BLaER1 (cell line): ENCODE measurements at regions not wholly inside any gene's neighbourhood (a gene's known extent, or its start where the extent isn't known, plus 50 kb on each side); places are given as distances from the start of the nearest gene placed in this dataset.

ENCODE experiments used
- H3K27ac ChIP-seq: shearing (Covaris generic); formaldehyde crosslinking; 2 replicates; pipeline ENCODE4 v1.8.1; 2022
- H3K27me3 ChIP-seq: shearing (Covaris generic); formaldehyde crosslinking; 2 replicates; pipeline ENCODE4 v1.8.1; 2022
- H3K36me3 ChIP-seq: shearing (Covaris generic); formaldehyde crosslinking; 2 replicates; pipeline ENCODE4 v1.8.1; 2022
- H3K4me1 ChIP-seq: shearing (Covaris generic); formaldehyde crosslinking; 2 replicates; pipeline ENCODE4 v1.8.1; 2022
- H3K4me2 ChIP-seq: shearing (Covaris generic); formaldehyde crosslinking; 2 replicates; pipeline ENCODE4 v1.8.1; 2022
- H3K4me3 ChIP-seq: shearing (Covaris generic); formaldehyde crosslinking; 2 replicates; pipeline ENCODE4 v1.8.1; 2022
- H3K9ac ChIP-seq: shearing (Covaris generic); formaldehyde crosslinking; 2 replicates; pipeline ENCODE4 v1.8.1; 2022
- H3K9me3 ChIP-seq: shearing (Covaris generic); formaldehyde crosslinking; 2 replicates; pipeline ENCODE4 v1.8.1; 2022
- H4K20me1 ChIP-seq: shearing (Covaris generic); formaldehyde crosslinking; 2 replicates; pipeline ENCODE4 v1.8.1; 2022
- Cebpa-rat ChIP-seq: shearing (Covaris generic); IDR thresholded peaks from 2 replicates; pipeline ENCODE4 v1.8.1; 2022

- no peaks in the 10 kb centered on the region for H3K36me3 ChIP-seq
- no peaks in the 10 kb centered on the region for H3K27me3 ChIP-seq
- no peaks in the 10 kb centered on the region for H3K4me1 ChIP-seq
- no peak overlapping the region for H3K4me2 ChIP-seq
- TF ChIP-seq Cebpa-rat, result no peak
- no peak overlapping the region for H3K9ac ChIP-seq
- no peak overlapping the region for H3K27ac ChIP-seq
- H3K9me3 ChIP-seq, result no peaks in the 10 kb centered on the region
- no peak overlapping the region for H3K4me3 ChIP-seq
- H4K20me1 ChIP-seq, result no peaks in the 10 kb centered on the region
These were observed 945.4 kb upstream of the GYPC start for GRCh38 chr2:125710561-125710960.

GRCh38 chr2:125711075-125711474, 944.9 kb upstream of the GYPC start:
- no peaks in the 10 kb centered on the region for H3K9me3 ChIP-seq
- no peak for TF ChIP-seq Cebpa-rat
- no peaks in the 10 kb centered on the region for H3K36me3 ChIP-seq
- no peaks in the 10 kb centered on the region for H3K4me1 ChIP-seq
- no peak overlapping the region for H3K4me2 ChIP-seq
- no peaks in the 10 kb centered on the region for H4K20me1 ChIP-seq
- no peak overlapping the region for H3K27ac ChIP-seq
- H3K4me3 ChIP-seq, result no peak overlapping the region
- H3K9ac ChIP-seq, result no peak overlapping the region
- no peaks in the 10 kb centered on the region for H3K27me3 ChIP-seq

GRCh38 chr2:125713533-125713932, 942.4 kb upstream of the GYPC start:
- no peaks in the 10 kb centered on the region for H4K20me1 ChIP-seq
- H3K4me1 ChIP-seq, result no peaks in the 10 kb centered on the region
- no peaks in the 10 kb centered on the region for H3K36me3 ChIP-seq
- H3K4me3 ChIP-seq, result no peak overlapping the region
- H3K4me2 ChIP-seq, result no peak overlapping the region
- no peak for TF ChIP-seq Cebpa-rat
- no peaks in the 10 kb centered on the region for H3K27me3 ChIP-seq
- H3K9me3 ChIP-seq, result no peaks in the 10 kb centered on the region
- H3K9ac ChIP-seq, result no peak overlapping the region
- no peak overlapping the region for H3K27ac ChIP-seq

GRCh38 chr2:125721072-125721721, 934.8 kb upstream of the GYPC start:
- Histone ChIP-seq H3K4me3 (no peak overlapping the region), H4K20me1 (no peaks in the 10 kb centered on the region), H3K27me3 (no peaks in the 10 kb centered on the region), H3K36me3 (no peaks in the 10 kb centered on the region), H3K9ac (no peak overlapping the region), H3K9me3 (no peaks in the 10 kb centered on the region), H3K4me1 (no peaks in the 10 kb centered on the region), H3K4me2 (no peak overlapping the region), H3K27ac (no peak overlapping the region)
- TF ChIP-seq Cebpa-rat, result no peak

- H3K4me3 ChIP-seq, result no peak overlapping the region
- no peak overlapping the region for H3K4me2 ChIP-seq
- H3K27ac ChIP-seq, result no peak overlapping the region
- no peaks in the 10 kb centered on the region for H4K20me1 ChIP-seq
- TF ChIP-seq Cebpa-rat, result no peak
- H3K9me3 ChIP-seq, result peaks cover 15% of the 10 kb centered on the region
- no peaks in the 10 kb centered on the region for H3K36me3 ChIP-seq
- H3K9ac ChIP-seq, result no peak overlapping the region
- no peaks in the 10 kb centered on the region for H3K27me3 ChIP-seq
- no peaks in the 10 kb centered on the region for H3K4me1 ChIP-seq
These were observed 925.0 kb upstream of the GYPC start for GRCh38 chr2:125730921-125731320.

GRCh38 chr2:125736306-125736705, 919.7 kb upstream of the GYPC start:
- Histone ChIP-seq H3K27me3 (no peaks in the 10 kb centered on the region), H4K20me1 (no peaks in the 10 kb centered on the region), H3K4me1 (no peaks in the 10 kb centered on the region), H3K9ac (no peak overlapping the region), H3K4me3 (no peak overlapping the region), H3K9me3 (peaks cover 22% of the 10 kb centered on the region), H3K4me2 (no peak overlapping the region), H3K36me3 (no peaks in the 10 kb centered on the region), H3K27ac (no peak overlapping the region)
- no peak for TF ChIP-seq Cebpa-rat

GRCh38 chr2:125745514-125745913, 910.4 kb upstream of the GYPC start:
- H4K20me1 ChIP-seq, result no peaks in the 10 kb centered on the region

GRCh38 chr2:125746321-125747164, 909.4 kb upstream of the GYPC start:
- no peaks in the 10 kb centered on the region for H4K20me1 ChIP-seq
- no peak for TF ChIP-seq Cebpa-rat
- H3K9ac ChIP-seq, result no peak overlapping the region
- no peaks in the 10 kb centered on the region for H3K27me3 ChIP-seq
- no peak overlapping the region for H3K27ac ChIP-seq
- no peak overlapping the region for H3K4me2 ChIP-seq
- H3K9me3 ChIP-seq, result no peaks in the 10 kb centered on the region
- no peak overlapping the region for H3K4me3 ChIP-seq
- peaks cover 10% of the 10 kb centered on the region; the same call in 1 of the 2 replicates for H3K4me1 ChIP-seq
- H3K36me3 ChIP-seq, result no peaks in the 10 kb centered on the region

More at GRCh38 chr2:125745514-125745913, 910.4 kb upstream of the GYPC start:
- Histone ChIP-seq H3K27ac (no peak overlapping the region), H3K4me1 (peaks cover 10% of the 10 kb centered on the region; the same call in 1 of the 2 replicates), H3K4me2 (no peak overlapping the region), H3K4me3 (no peak overlapping the region), H3K9ac (no peak overlapping the region), H3K9me3 (no peaks in the 10 kb centered on the region), H3K27me3 (no peaks in the 10 kb centered on the region), H3K36me3 (no peaks in the 10 kb centered on the region)
- TF ChIP-seq Cebpa-rat, result no peak

GRCh38 chr2:125747165-125747425, 908.9 kb upstream of the GYPC start:
- no peak overlapping the region for H3K9ac ChIP-seq
- H3K9me3 ChIP-seq, result no peaks in the 10 kb centered on the region
- no peak for TF ChIP-seq Cebpa-rat
- H3K4me1 ChIP-seq, result peaks cover 10% of the 10 kb centered on the region; the same call in 1 of the 2 replicates
- H3K4me2 ChIP-seq, result no peak overlapping the region
- H3K36me3 ChIP-seq, result no peaks in the 10 kb centered on the region
- no peaks in the 10 kb centered on the region for H3K27me3 ChIP-seq
- H3K27ac ChIP-seq, result no peak overlapping the region
- no peak overlapping the region for H3K4me3 ChIP-seq
- no peaks in the 10 kb centered on the region for H4K20me1 ChIP-seq

- Histone ChIP-seq H4K20me1 (no peaks in the 10 kb centered on the region), H3K4me3 (no peak overlapping the region), H3K27ac (no peak overlapping the region), H3K4me2 (no peak overlapping the region), H3K9ac (no peak overlapping the region), H3K36me3 (no peaks in the 10 kb centered on the region), H3K9me3 (no peaks in the 10 kb centered on the region), H3K4me1 (no peaks in the 10 kb centered on the region), H3K27me3 (no peaks in the 10 kb centered on the region)
- no peak for TF ChIP-seq Cebpa-rat
These were observed 899.5 kb upstream of the GYPC start for GRCh38 chr2:125756431-125756830.
